Effector memory CD8-positive, alpha-beta T cell (primary cell): ENCODE measurements at regions not wholly inside any gene's neighbourhood (a gene's known extent, or its start where the extent isn't known, plus 50 kb on each side); places are given as distances from the start of the nearest gene placed in this dataset.

Source experiments
- ATAC-seq: fragments of 150-1000 bp; cut with Tn5 transposase; replicated peaks from 2 replicates; pipeline ENCODE4 v1.10.0; 2021; ENCODE audit warnings: mild to moderate bottlenecking, moderate library complexity
- DNase-seq, 3 experiments: peaks; one replicate each; pipeline ENCODE4 v3.0.0; 2021
- H3K27ac Mint-ChIP-seq, 2 donors: one replicate each; pipeline ENCODE4 v1.8.0; 2022; ENCODE audit warnings: mild to moderate bottlenecking in 2 of 2, mixed read lengths in 2 of 2, moderate library complexity in 2 of 2
- H3K27me3 Mint-ChIP-seq, 2 donors: one replicate each; pipeline ENCODE4 v1.8.0; 2022; ENCODE audit warnings: mixed read lengths in 2 of 2
- H3K36me3 Mint-ChIP-seq: one replicate; pipeline ENCODE4 v1.8.0; 2022; ENCODE audit warnings: mild to moderate bottlenecking, moderate library complexity, mixed read lengths; ENCODE audit not compliant: insufficient read depth
- H3K4me1 Mint-ChIP-seq, 2 donors: one replicate each; pipeline ENCODE4 v1.8.0; 2022; ENCODE audit warnings: low read depth in 2 of 2, mixed read lengths in 2 of 2
- H3K4me3 Mint-ChIP-seq, 2 donors: one replicate each; pipeline ENCODE4 v1.8.0; 2022; ENCODE audit warnings: mild to moderate bottlenecking in 2 of 2, mixed read lengths in 2 of 2, moderate library complexity in 2 of 2
- H3K9me3 Mint-ChIP-seq, 2 donors: one replicate each; pipeline ENCODE4 v1.8.0; 2022; ENCODE audit warnings: mixed read lengths in 2 of 2

- H3K4me1 Mint-ChIP-seq = no peaks in the 10 kb centered on the region
- H3K36me3 Mint-ChIP-seq = no peaks in the 10 kb centered on the region
- H3K27me3 Mint-ChIP-seq = no peaks in the 10 kb centered on the region
- no peak overlapping the region for H3K4me3 Mint-ChIP-seq
- peaks cover 0 to 11% of the 10 kb centered on the region in 2 donors for H3K9me3 Mint-ChIP-seq
- DNase-seq (no peak), ATAC-seq (no peak)
- no peak overlapping the region for H3K27ac Mint-ChIP-seq
Observed at GRCh38 chr3:34956511-34956910, 682.8 kb upstream of the ARPP21 start.

DNA sequence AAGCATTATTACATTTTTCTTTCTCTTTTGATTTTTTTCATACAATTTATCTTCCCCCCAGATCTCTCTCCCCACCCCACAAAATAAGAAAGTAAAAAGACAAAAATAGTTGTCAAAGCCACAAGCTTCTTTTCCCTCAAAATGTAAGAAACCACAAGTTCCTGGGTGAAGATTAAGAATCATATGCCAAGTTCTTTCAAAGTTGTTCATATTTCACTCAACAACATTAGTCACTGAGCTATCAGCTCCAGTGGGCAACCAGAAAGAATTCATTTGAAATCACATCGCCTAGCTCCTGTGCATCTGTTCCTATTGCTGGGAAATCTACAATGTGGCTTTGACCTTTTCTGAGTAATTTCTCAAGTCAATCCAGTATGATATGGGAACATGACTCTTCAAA lies 681.6 kb upstream of the ARPP21 start:
- Mint-ChIP-seq H3K36me3 (no peaks in the 10 kb centered on the region), H3K4me1 (no peaks in the 10 kb centered on the region), H3K4me3 (no peak overlapping the region), H3K9me3 (peaks cover 0 to 9% of the 10 kb centered on the region in 2 donors), H3K27me3 (no peaks in the 10 kb centered on the region), H3K27ac (no peak overlapping the region)
- no peak for ATAC-seq
- no peak for DNase-seq

DNA sequence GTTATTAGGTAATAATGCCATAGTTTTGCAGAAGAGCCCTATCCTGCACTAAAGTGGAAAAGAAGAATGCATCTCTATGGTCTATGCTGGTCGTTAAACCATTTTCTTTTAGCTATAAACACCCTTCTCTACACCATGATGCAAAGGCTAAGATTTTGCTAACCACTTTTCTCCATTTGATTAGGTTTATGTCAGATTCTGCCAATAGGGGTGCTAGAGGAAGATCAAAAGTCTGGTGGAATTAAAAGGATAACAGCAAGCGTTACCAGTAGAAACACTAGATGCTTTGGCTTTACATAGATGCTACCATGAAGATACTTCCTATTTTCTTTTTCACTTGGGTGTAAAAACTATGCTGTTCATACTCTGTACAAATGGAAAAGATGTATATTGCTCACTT lies 669.8 kb upstream of the ARPP21 start:
- DNase-seq = no peak
- H3K9me3 Mint-ChIP-seq = peaks cover 8% of the 10 kb centered on the region in 2 donors

GRCh38 chr3:34972481-34972880 lies 666.8 kb upstream of the ARPP21 start:
- DNase-seq (no peak), ATAC-seq (no peak)
- peaks cover 0 to 1% of the 10 kb centered on the region in 2 donors for H3K9me3 Mint-ChIP-seq
- no peak overlapping the region for H3K4me3 Mint-ChIP-seq
- no peaks in the 10 kb centered on the region for H3K27me3 Mint-ChIP-seq
- no peaks in the 10 kb centered on the region for H3K4me1 Mint-ChIP-seq
- H3K36me3 Mint-ChIP-seq = no peaks in the 10 kb centered on the region
- H3K27ac Mint-ChIP-seq = no peak overlapping the region

More for the DNA sequence above, 669.8 kb upstream of the ARPP21 start:
- no peak overlapping the region for H3K4me3 Mint-ChIP-seq
- H3K4me1 Mint-ChIP-seq = no peaks in the 10 kb centered on the region
- H3K36me3 Mint-ChIP-seq = no peaks in the 10 kb centered on the region
- H3K27me3 Mint-ChIP-seq = no peaks in the 10 kb centered on the region
- no peak for ATAC-seq
- H3K27ac Mint-ChIP-seq = no peak overlapping the region

DNA sequence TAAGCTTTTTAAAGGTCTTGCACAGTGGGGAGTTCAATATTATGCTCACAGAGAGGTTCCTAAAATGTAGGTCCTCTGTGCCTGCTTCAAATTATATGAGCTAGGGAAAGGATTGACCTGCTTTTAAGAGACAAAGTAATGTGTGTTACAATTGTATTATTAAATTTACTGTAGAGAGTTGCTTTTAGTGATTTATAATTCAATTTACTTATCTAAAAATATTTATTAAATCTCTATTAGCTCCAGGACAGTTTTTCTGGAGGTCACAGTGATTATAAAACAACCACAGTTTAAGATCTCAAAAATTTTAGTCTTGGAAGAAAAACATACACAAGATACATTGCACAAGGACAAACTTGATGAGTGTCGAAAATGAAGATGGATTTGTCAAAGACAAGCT lies 665.7 kb upstream of the ARPP21 start:
- Mint-ChIP-seq H3K4me1 (no peaks in the 10 kb centered on the region), H3K36me3 (no peaks in the 10 kb centered on the region)
- no peak for ATAC-seq

GRCh38 chr3:34983631-34984030 lies 655.7 kb upstream of the ARPP21 start:
- H3K36me3 Mint-ChIP-seq = no peaks in the 10 kb centered on the region

More for the DNA sequence above, 665.7 kb upstream of the ARPP21 start:
- Mint-ChIP-seq H3K27ac (no peak overlapping the region), H3K27me3 (no peaks in the 10 kb centered on the region), H3K9me3 (peaks cover 0 to 4% of the 10 kb centered on the region in 2 donors), H3K4me3 (no peak overlapping the region)
- DNase-seq = no peak

GRCh38 chr3:34988296-34988695 lies 651.0 kb upstream of the ARPP21 start:
- ATAC-seq = no peak
- Mint-ChIP-seq H3K27ac (no peak overlapping the region), H3K9me3 (peaks cover 2 to 7% of the 10 kb centered on the region in 2 donors), H3K27me3 (no peaks in the 10 kb centered on the region), H3K36me3 (no peaks in the 10 kb centered on the region), H3K4me1 (no peaks in the 10 kb centered on the region), H3K4me3 (no peak overlapping the region)
- no peak for DNase-seq

More at GRCh38 chr3:34983631-34984030, 655.7 kb upstream of the ARPP21 start:
- no peak for ATAC-seq
- DNase-seq = no peak
- no peaks in the 10 kb centered on the region for H3K27me3 Mint-ChIP-seq
- no peak overlapping the region for H3K4me3 Mint-ChIP-seq
- no peak overlapping the region for H3K27ac Mint-ChIP-seq
- no peaks in the 10 kb centered on the region for H3K4me1 Mint-ChIP-seq
- H3K9me3 Mint-ChIP-seq = peaks cover 4 to 7% of the 10 kb centered on the region in 2 donors

DNA sequence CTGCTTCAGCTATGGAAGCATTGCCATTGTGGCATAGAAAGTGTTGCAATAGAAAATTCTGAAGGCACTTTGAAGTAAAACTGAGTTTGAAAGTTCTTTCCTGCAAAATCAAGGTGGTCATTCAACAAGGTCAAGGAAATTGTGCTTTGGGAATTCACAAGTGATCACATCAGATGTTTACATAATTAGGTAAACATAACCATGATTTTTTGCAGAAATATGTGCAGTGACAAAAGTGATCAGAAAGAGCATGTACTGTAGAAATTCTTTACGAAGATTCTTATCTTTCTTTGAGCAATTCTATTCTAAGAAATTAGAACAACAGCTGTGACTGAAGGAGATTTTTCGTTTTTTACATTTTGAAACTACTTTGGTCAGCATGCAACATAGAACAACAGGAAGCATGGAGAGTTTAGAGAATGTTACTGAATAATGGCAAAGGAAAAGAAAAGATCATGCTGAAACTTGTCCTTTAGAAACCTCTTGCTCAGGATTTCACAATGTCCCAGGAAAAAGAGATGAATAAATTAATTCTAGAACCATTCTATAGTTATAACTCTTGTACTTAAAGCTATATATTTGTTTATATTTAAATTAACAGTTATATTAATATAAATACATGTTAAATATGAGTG lies 643.4 kb upstream of the ARPP21 start:
- H3K27me3 Mint-ChIP-seq = no peaks in the 10 kb centered on the region
- no peak overlapping the region for H3K4me3 Mint-ChIP-seq
- H3K4me1 Mint-ChIP-seq = no peaks in the 10 kb centered on the region
- H3K9me3 Mint-ChIP-seq = peaks cover 4 to 5% of the 10 kb centered on the region in 2 donors
- DNase-seq = no peak
- no peaks in the 10 kb centered on the region for H3K36me3 Mint-ChIP-seq
- ATAC-seq = no peak
- H3K27ac Mint-ChIP-seq = no peak overlapping the region

GRCh38 chr3:34998902-34999301 lies 640.4 kb upstream of the ARPP21 start:
- no peak for DNase-seq
- no peaks in the 10 kb centered on the region for H3K27me3 Mint-ChIP-seq
- no peaks in the 10 kb centered on the region for H3K36me3 Mint-ChIP-seq
- no peaks in the 10 kb centered on the region for H3K4me1 Mint-ChIP-seq
- no peak overlapping the region for H3K27ac Mint-ChIP-seq
- H3K9me3 Mint-ChIP-seq = peaks cover 7 to 8% of the 10 kb centered on the region in 2 donors
- H3K4me3 Mint-ChIP-seq = no peak overlapping the region
- no peak for ATAC-seq

- no peak overlapping the region for H3K4me3 Mint-ChIP-seq
- no peak for ATAC-seq
- DNase-seq = no peak
- peaks cover 0 to 2% of the 10 kb centered on the region in 2 donors for H3K9me3 Mint-ChIP-seq
- H3K36me3 Mint-ChIP-seq = no peaks in the 10 kb centered on the region
- no peak overlapping the region for H3K27ac Mint-ChIP-seq
- H3K27me3 Mint-ChIP-seq = no peaks in the 10 kb centered on the region
- H3K4me1 Mint-ChIP-seq = no peaks in the 10 kb centered on the region
Observed at GRCh38 chr3:35012214-35012613, 627.1 kb upstream of the ARPP21 start.

DNA sequence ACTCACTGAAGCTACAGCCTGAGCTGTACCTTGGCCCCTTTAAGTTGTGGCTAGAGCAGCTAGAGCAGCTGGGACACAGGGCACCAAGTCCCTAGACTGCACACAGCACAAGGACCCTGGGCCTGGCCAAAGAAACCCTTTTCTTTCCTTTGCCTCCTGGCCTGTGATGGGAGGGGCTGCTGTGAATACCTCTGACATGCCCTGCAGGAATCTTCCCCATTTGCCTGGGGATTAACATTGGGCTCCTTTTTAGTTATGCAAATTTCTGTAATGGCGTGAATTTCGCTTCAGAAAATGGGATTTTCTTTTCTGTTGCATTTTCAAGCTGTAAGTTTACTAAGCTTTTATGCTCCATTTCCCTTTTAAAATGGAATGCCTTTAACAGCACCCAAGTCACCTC lies 611.2 kb upstream of the ARPP21 start:
- DNase-seq = no peak
- Mint-ChIP-seq H3K27ac (no peak overlapping the region), H3K4me1 (no peaks in the 10 kb centered on the region), H3K27me3 (no peaks in the 10 kb centered on the region), H3K4me3 (no peak overlapping the region), H3K9me3 (peaks cover 0 to 10% of the 10 kb centered on the region in 2 donors), H3K36me3 (no peaks in the 10 kb centered on the region)
- no peak for ATAC-seq

GRCh38 chr3:35042210-35042991 lies 596.9 kb upstream of the ARPP21 start:
- Mint-ChIP-seq H3K4me3 (no peak overlapping the region), H3K36me3 (no peaks in the 10 kb centered on the region), H3K4me1 (no peaks in the 10 kb centered on the region), H3K27ac (no peak overlapping the region), H3K9me3 (peaks cover 0 to 7% of the 10 kb centered on the region in 2 donors), H3K27me3 (no peaks in the 10 kb centered on the region)
- no peak for DNase-seq
- no peak for ATAC-seq

DNA sequence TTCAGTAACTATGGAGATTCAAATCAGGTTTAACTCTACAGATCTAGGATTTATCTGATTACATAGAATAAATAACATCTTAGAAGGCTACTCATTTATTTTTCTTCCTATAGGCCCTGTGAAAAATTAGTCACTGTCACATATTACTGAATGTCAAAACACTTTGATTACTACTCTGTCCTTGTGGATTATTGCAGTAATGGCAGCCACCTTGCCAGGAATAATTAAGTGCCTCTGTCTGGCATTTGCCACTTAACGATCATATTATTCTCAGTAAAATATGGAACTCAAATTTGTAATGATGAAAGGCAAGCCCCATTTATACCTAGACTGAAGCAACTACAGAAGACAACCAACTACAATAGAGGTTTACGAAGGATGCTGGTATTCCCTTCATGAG lies 596.3 kb upstream of the ARPP21 start:
- no peaks in the 10 kb centered on the region for H3K27me3 Mint-ChIP-seq
- peaks cover 0 to 7% of the 10 kb centered on the region in 2 donors for H3K9me3 Mint-ChIP-seq
- H3K27ac Mint-ChIP-seq = no peak overlapping the region
- H3K36me3 Mint-ChIP-seq = no peaks in the 10 kb centered on the region
- no peak for ATAC-seq
- no peak overlapping the region for H3K4me3 Mint-ChIP-seq
- DNase-seq = no peak
- no peaks in the 10 kb centered on the region for H3K4me1 Mint-ChIP-seq

GRCh38 chr3:35044190-35044589 lies 595.1 kb upstream of the ARPP21 start:
- ATAC-seq = no peak
- Mint-ChIP-seq H3K9me3 (peaks cover 0 to 7% of the 10 kb centered on the region in 2 donors), H3K4me3 (no peak overlapping the region), H3K27ac (no peak overlapping the region), H3K4me1 (no peaks in the 10 kb centered on the region), H3K36me3 (no peaks in the 10 kb centered on the region), H3K27me3 (no peaks in the 10 kb centered on the region)
- no peak for DNase-seq
